Neural cell (in vitro differentiated cells): ENCODE measurements at regions not wholly inside any gene's neighbourhood (a gene's known extent, or its start where the extent isn't known, plus 50 kb on each side); places are given as distances from the start of the nearest gene placed in this dataset.

Source experiments
- H2AFZ ChIP-seq: fragments of 200-600, 300-800 bp; sonication (generic), shearing (Covaris generic); 2 replicates; pipeline ENCODE4 v1.6.0; 2014; ENCODE audit warnings: low read depth, mild to moderate bottlenecking, antibody characterized with exemption, low read length, moderate library complexity
- H3F3A ChIP-seq: fragments of 200-600 bp; shearing (Covaris generic); 2 replicates; pipeline ENCODE4 v1.6.1; 2016; ENCODE audit warnings: mild to moderate bottlenecking, moderate library complexity, mixed read lengths, antibody characterized with exemption, low read length; ENCODE audit not compliant: insufficient read depth, poor library complexity, severe bottlenecking
- H3K27ac ChIP-seq: fragments of 200-600, 300-800 bp; sonication (generic), shearing (Covaris generic); 2 replicates; pipeline ENCODE4 v1.5.1; 2014; ENCODE audit warnings: mild to moderate bottlenecking, low read length, moderate library complexity
- H3K27me3 ChIP-seq: fragments of 300-800, 200-600 bp; sonication (generic), shearing (Covaris generic); 2 replicates; pipeline ENCODE4 v1.6.0; 2014; ENCODE audit warnings: mild to moderate bottlenecking, low read depth, low read length, moderate library complexity; ENCODE audit not compliant: insufficient read depth
- H3K36me3 ChIP-seq: fragments of 300-800, 200-600 bp; sonication (generic), shearing (Covaris generic); 2 replicates; pipeline ENCODE4 v1.5.1; 2014; ENCODE audit warnings: mild to moderate bottlenecking, antibody characterized with exemption, low read length, moderate library complexity; ENCODE audit not compliant: insufficient read depth
- H3K4me2 ChIP-seq: fragments of 300-800, 200-600 bp; sonication (generic), shearing (Covaris generic); 2 replicates; pipeline ENCODE4 v1.6.0; 2014; ENCODE audit warnings: mild to moderate bottlenecking, low read length
- H3K4me3 ChIP-seq: fragments of 300-800, 200-600 bp; sonication (generic), shearing (Covaris generic); 2 replicates; pipeline ENCODE4 v1.5.1; 2014; ENCODE audit warnings: mild to moderate bottlenecking, low read length, moderate library complexity
- H3K79me2 ChIP-seq: fragments of 200-600 bp; shearing (Covaris generic); replicated peaks from 2 replicates; pipeline ENCODE4 v1.6.0; 2014; ENCODE audit warnings: mild to moderate bottlenecking, low read length, moderate library complexity; ENCODE audit not compliant: insufficient read depth
- H3K9ac ChIP-seq: fragments of 300-800, 200-600 bp; sonication (generic), shearing (Covaris generic); 2 replicates; pipeline ENCODE4 v1.6.1; 2016; ENCODE audit warnings: mild to moderate bottlenecking, low read length, mixed read lengths
- H3K9me2 ChIP-seq: fragments of 200-600 bp; shearing (Covaris generic); 2 replicates; pipeline ENCODE4 v1.6.1; 2016; ENCODE audit warnings: mild to moderate bottlenecking, low read length, mixed read lengths; ENCODE audit not compliant: insufficient read depth
- H3K9me3 ChIP-seq: fragments of 200-600, 300-800 bp; sonication (generic), shearing (Covaris generic); 2 replicates; pipeline ENCODE4 v1.6.1; 2016; ENCODE audit warnings: mild to moderate bottlenecking, mixed run types, low read length, moderate library complexity, mixed read lengths
- H4K20me1 ChIP-seq: fragments of 200-600 bp; shearing (Covaris generic); 2 replicates; pipeline ENCODE4 v1.6.1; 2016; ENCODE audit warnings: mild to moderate bottlenecking, mixed run types; ENCODE audit not compliant: insufficient read depth
- CTCF ChIP-seq: fragments of 450-650 bp; IDR thresholded peaks from 2 replicates; pipeline ENCODE4 v1.5.1; 2014; ENCODE audit warnings: antibody characterized with exemption, mild to moderate bottlenecking, moderate library complexity; ENCODE audit not compliant: poor library complexity, severe bottlenecking
- EP300 ChIP-seq: fragments of 450-650 bp; conservative IDR thresholded peaks from 2 replicates; pipeline ENCODE4 v1.6.1; 2014; ENCODE audit warnings: antibody characterized with exemption, mild to moderate bottlenecking, moderate library complexity; ENCODE audit not compliant: poor library complexity, severe bottlenecking
- EZH2 ChIP-seq: fragments of 200-600, 300-800 bp; shearing (Covaris generic), sonication (generic); IDR thresholded peaks from 2 replicates; pipeline ENCODE4 v1.6.1; 2014; ENCODE audit warnings: antibody characterized with exemption, low read length, borderline replicate concordance, mild to moderate bottlenecking; ENCODE audit not compliant: insufficient read depth, poor library complexity, severe bottlenecking
- MXI1 ChIP-seq: fragments of 450-650 bp; conservative IDR thresholded peaks from 2 replicates; pipeline ENCODE4 v1.6.1; 2014; ENCODE audit warnings: antibody characterized with exemption, mild to moderate bottlenecking; ENCODE audit not compliant: poor library complexity, severe bottlenecking
- POLR2AphosphoS5 ChIP-seq: IDR thresholded peaks from 2 replicates; pipeline ENCODE4 v1.6.1; 2012
- RAD21 ChIP-seq: fragments of 450-650 bp; conservative IDR thresholded peaks from 2 replicates; pipeline ENCODE4 v1.6.1; 2014; ENCODE audit warnings: antibody characterized with exemption, mild to moderate bottlenecking, moderate library complexity
- REST ChIP-seq: IDR thresholded peaks from 2 replicates; pipeline ENCODE4 v1.6.1; 2012; ENCODE audit warnings: borderline replicate concordance
- SMC3 ChIP-seq: fragments of 450-650 bp; conservative IDR thresholded peaks from 2 replicates; pipeline ENCODE4 v1.6.1; 2014; ENCODE audit warnings: antibody characterized with exemption, mild to moderate bottlenecking, moderate library complexity; ENCODE audit not compliant: poor library complexity
- TAF1 ChIP-seq: IDR thresholded peaks from 2 replicates; pipeline ENCODE4 v1.6.1; 2012; ENCODE audit warnings: low read depth

- H3K9me2 ChIP-seq, result no peaks in the 10 kb centered on the region
- no peaks in the 10 kb centered on the region for H3K79me2 ChIP-seq
- no peaks in the 10 kb centered on the region for H3F3A ChIP-seq
- no peaks in the 10 kb centered on the region for H4K20me1 ChIP-seq
- no peak overlapping the region for H3K27ac ChIP-seq
- H3K9me3 ChIP-seq, result no peaks in the 10 kb centered on the region
- no peak overlapping the region for H3K9ac ChIP-seq
- H3K36me3 ChIP-seq, result no peaks in the 10 kb centered on the region
- no peak overlapping the region for H2AFZ ChIP-seq
- TF ChIP-seq EP300, result no peak
- peak; percentile 21 for TF ChIP-seq REST
- TF ChIP-seq RAD21, result no peak
- no peak overlapping the region for H3K4me3 ChIP-seq
- no peak overlapping the region for H3K4me2 ChIP-seq
- H3K27me3 ChIP-seq, result no peaks in the 10 kb centered on the region
These were observed 238.7 kb downstream of the SEC23IP start for GRCh38 chr10:120131183-120131582.

GRCh38 chr10:120132811-120133210 is 240.3 kb downstream of the SEC23IP start:
- no peaks in the 10 kb centered on the region for H3K36me3 ChIP-seq
- H3K79me2 ChIP-seq, result no peaks in the 10 kb centered on the region
- no peaks in the 10 kb centered on the region for H4K20me1 ChIP-seq
- no peaks in the 10 kb centered on the region for H3K27me3 ChIP-seq
- TF ChIP-seq REST (no peak), TAF1 (no peak), MXI1 (no peak), EZH2 (no peak), RAD21 (no peak), SMC3 (no peak), EP300 (no peak), POLR2AphosphoS5 (no peak), CTCF (no peak)
- H3K9me3 ChIP-seq, result no peaks in the 10 kb centered on the region
- no peak overlapping the region for H2AFZ ChIP-seq
- H3K9me2 ChIP-seq, result no peaks in the 10 kb centered on the region
- H3K4me3 ChIP-seq, result no peak overlapping the region
- no peak overlapping the region for H3K27ac ChIP-seq
- H3K9ac ChIP-seq, result no peak overlapping the region
- no peaks in the 10 kb centered on the region for H3F3A ChIP-seq
- no peak overlapping the region for H3K4me2 ChIP-seq
